Esophagus muscularis mucosa (tissue), 4 donors: ENCODE measurements at regions not wholly inside any gene's neighbourhood (a gene's known extent, or its start where the extent isn't known, plus 50 kb on each side); places are given as distances from the start of the nearest gene placed in this dataset.

Experiments used
- DNase-seq: peaks from one replicate; pipeline ENCODE4 v3.0.0-alpha.2; 2017; ENCODE audit errors: extremely low spot score
- H3K27ac ChIP-seq, 4 donors: fragments of 200-600 bp; sonication (generic); replicated peaks in 1 of 4; 1 replicate in 3 of 4; 2 replicates in 1 of 4; pipeline ENCODE4 v1.5.1; 2016 to 2019; ENCODE audit warnings: mild to moderate bottlenecking in 1 of 4
- H3K27me3 ChIP-seq, 4 donors: fragments of 200-600 bp; sonication (generic); one replicate each; pipeline versions ENCODE4 v1.5.1 to v1.6.0; 2016 to 2019
- H3K36me3 ChIP-seq, 4 donors: fragments of 200-600 bp; sonication (generic); one replicate each; pipeline ENCODE4 v1.5.1; 2016 to 2019
- H3K4me1 ChIP-seq, 4 donors: fragments of 200-600 bp; sonication (generic); one replicate each; pipeline ENCODE4 v1.5.1; 2016 to 2019
- H3K4me3 ChIP-seq, 4 donors: fragments of 200-600 bp; sonication (generic); 1 replicate in 2 of 4; 2 replicates in 2 of 4; pipeline ENCODE4 v1.5.1; 2016 to 2019; ENCODE audit warnings: mild to moderate bottlenecking in 4 of 4, moderate library complexity in 1 of 4
- H3K9me3 ChIP-seq, 4 donors: fragments of 200-600 bp; sonication (generic); 1 replicate in 3 of 4; 2 replicates in 1 of 4; pipeline ENCODE4 v1.5.1; 2016 to 2019
- EP300 ChIP-seq: sonication (generic); formaldehyde crosslinking; IDR thresholded peaks from one replicate; pipeline ENCODE4 v1.6.1; 2017; ENCODE audit warnings: antibody characterized with exemption
- POLR2A ChIP-seq: fragments of 450-650 bp; IDR thresholded peaks from one replicate; pipeline ENCODE4 v1.6.1; 2017; ENCODE audit warnings: antibody characterized with exemption, moderate library complexity, mild to moderate bottlenecking, low read depth
- POLR2AphosphoS5 ChIP-seq, 2 donors: sonication (generic); formaldehyde crosslinking; IDR thresholded peaks; one replicate each; pipeline ENCODE4 v1.6.1; 2017; ENCODE audit warnings: antibody characterized with exemption in 2 of 2
- WGBS: methylation state at CpG from one replicate; pipeline ENCODE4 v1.1.5; 2018; 5-methylcytosine and 5-hydroxymethylcytosine counted together
- intact Hi-C: fragments of 100-400 bp; cut with DNase I; formaldehyde crosslinking; loops from one replicate; pipeline ENCODE4 v1.15.1; 2023
- TF ChIP-seq, protein P1 (sequence below), 3 experiments: fragments of 200-600 bp in 2 of 3; fragments of 450-650 bp in 1 of 3; sonication (generic) in 2 of 3; IDR thresholded peaks; one replicate each; pipeline ENCODE4 v1.5.1; 2017 to 2019; ENCODE audit warnings: antibody characterized with exemption in 3 of 3, mild to moderate bottlenecking in 2 of 3, moderate library complexity in 1 of 3

DNA sequence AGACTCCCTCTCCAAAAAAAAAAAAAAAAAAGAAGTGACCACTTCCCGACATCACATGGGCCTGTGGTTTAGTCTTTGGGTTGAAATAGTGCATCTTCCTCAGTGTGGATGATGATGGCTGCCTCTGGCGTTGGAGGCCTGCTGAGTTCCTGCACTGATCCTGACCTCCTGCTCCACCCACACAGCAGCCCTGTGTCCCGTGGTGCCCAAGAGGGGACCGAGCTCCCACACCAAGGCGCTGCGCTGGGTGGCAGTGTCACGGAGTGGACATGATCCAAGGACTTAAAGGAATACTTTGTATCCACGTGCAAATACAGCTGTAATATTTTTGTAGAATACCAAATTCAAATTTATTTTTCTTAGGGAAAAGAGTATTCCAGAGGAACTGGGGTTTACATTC is 109.2 kb upstream of the PHACTR3 start:
- no peak for DNase-seq
- TF ChIP-seq POLR2A (no peak), EP300 (no peak)

DNA sequence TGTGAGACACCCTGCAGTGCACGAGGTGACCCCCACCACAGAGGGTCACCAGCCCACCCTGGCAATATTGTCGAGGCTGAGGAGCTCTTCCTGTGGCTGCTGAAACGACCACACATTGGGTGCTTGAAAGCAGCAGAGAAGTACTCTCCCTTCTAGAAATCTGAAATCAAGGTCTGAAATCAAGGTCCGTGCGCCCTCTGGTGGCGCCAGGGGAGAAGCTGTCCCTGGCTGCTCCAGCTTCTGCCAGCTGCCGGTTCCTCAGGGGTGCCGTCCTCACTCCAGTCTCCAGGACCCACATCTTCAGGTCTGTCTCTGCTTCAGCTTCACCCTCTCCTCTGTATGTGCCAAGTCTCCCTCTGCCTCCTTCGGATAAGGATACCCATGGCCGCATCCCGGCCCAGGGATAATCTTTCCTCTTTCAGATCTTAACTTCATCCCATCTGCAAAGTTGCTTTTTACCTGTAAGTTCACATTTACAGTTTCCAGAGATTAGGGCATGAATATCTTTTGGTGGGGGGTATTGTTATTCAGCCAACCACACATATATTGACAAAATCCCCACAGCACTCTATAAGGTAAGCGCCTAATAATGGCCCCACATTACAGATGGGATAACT is 108.3 kb upstream of the PHACTR3 start:
- 13% methylated on average over 10 of the region's 12 CpGs for WGBS
- DNase-seq = no peak
- H3K9me3 ChIP-seq = peaks cover 0 to 12% (median 10%) of the 10 kb centered on the region in 4 donors
- peaks cover 0 to 8% (median 3%) of the 10 kb centered on the region in 4 donors for H3K4me1 ChIP-seq
- H3K36me3 ChIP-seq = no peaks in the 10 kb centered on the region
- TF ChIP-seq, protein P1, sequence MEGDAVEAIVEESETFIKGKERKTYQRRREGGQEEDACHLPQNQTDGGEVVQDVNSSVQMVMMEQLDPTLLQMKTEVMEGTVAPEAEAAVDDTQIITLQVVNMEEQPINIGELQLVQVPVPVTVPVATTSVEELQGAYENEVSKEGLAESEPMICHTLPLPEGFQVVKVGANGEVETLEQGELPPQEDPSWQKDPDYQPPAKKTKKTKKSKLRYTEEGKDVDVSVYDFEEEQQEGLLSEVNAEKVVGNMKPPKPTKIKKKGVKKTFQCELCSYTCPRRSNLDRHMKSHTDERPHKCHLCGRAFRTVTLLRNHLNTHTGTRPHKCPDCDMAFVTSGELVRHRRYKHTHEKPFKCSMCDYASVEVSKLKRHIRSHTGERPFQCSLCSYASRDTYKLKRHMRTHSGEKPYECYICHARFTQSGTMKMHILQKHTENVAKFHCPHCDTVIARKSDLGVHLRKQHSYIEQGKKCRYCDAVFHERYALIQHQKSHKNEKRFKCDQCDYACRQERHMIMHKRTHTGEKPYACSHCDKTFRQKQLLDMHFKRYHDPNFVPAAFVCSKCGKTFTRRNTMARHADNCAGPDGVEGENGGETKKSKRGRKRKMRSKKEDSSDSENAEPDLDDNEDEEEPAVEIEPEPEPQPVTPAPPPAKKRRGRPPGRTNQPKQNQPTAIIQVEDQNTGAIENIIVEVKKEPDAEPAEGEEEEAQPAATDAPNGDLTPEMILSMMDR (IDR thresholded peaks at IDR 0.05) = peak; percentile 61 to 96 (median 81)
- no peak for TF ChIP-seq POLR2AphosphoS5 (IDR thresholded peaks at IDR 0.05)
- intact Hi-C loops = no loop called here
- H3K4me3 ChIP-seq = no peak overlapping the region
- H3K27me3 ChIP-seq = peaks cover 0 to 64% (median 2%) of the 10 kb centered on the region in 4 donors
- H3K27ac ChIP-seq = no peak overlapping the region

More for the DNA sequence above, 109.2 kb upstream of the PHACTR3 start:
- H3K27me3 ChIP-seq = peaks cover 0 to 69% (median 2%) of the 10 kb centered on the region in 4 donors
- H3K4me1 ChIP-seq = peaks cover 0 to 8% (median 3%) of the 10 kb centered on the region in 4 donors
- no peaks in the 10 kb centered on the region for H3K36me3 ChIP-seq
- H3K9me3 ChIP-seq = peaks cover 0 to 11% (median 10%) of the 10 kb centered on the region in 4 donors
- 77% methylated on average over 8 of the region's 8 CpGs for WGBS
- no peak overlapping the region for H3K27ac ChIP-seq
- H3K4me3 ChIP-seq = no peak overlapping the region
- intact Hi-C loops = no loop called here

DNA sequence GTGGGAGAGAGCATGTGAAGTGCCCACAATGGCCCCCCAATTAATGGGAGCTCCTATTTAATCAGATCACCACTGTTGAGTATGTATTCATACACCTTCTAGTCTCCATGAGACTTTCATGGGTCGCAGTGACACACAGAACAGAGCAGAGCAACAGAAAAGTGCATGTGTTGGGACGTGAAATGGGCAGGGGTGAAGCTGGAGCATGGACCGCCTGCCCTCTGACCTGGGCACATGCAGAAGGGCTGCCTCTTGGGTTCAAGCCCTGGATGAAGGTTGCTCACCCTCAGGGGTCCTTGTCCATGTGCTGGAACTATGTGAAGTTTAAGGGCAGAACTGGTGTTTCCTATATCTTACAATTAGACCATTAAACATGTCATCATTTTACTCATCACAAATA is 106.0 kb upstream of the PHACTR3 start:
- H3K27ac ChIP-seq = no peak overlapping the region
- DNase-seq = peak; percentile 57
- no peak overlapping the region for H3K4me3 ChIP-seq
- TF ChIP-seq, protein P1 (IDR thresholded peaks at IDR 0.05) = no peak
- WGBS = 97% methylated on average over 3 of the region's 3 CpGs
- H3K36me3 ChIP-seq = no peaks in the 10 kb centered on the region
- H3K27me3 ChIP-seq = peaks cover 0 to 59% (median 2%) of the 10 kb centered on the region in 4 donors
- peaks cover 0 to 8% (median 3%) of the 10 kb centered on the region in 4 donors for H3K4me1 ChIP-seq
- peaks cover 0 to 12% (median 10%) of the 10 kb centered on the region in 4 donors for H3K9me3 ChIP-seq
- intact Hi-C loops = no loop called here

DNA sequence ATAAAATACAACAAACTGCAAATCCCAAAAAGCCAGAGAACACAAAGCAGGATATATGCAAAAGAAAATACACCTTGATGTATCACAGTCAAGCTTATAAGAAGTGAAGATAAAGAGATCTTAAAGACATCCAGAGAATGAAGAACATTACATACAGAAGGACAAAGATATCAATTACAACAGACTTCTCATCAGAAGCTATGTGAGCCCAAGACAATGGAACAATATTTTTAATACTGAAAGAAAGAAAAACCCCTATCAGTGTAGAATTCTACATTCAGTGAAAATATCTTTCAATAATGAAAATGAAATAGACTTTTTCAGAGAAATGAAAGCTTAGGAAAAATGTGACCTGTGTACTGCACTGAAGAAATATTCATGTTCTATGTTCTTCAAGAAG is 104.5 kb upstream of the PHACTR3 start:
- Histone ChIP-seq H3K4me3 (no peak overlapping the region), H3K4me1 (peaks cover 0 to 8% (median 3%) of the 10 kb centered on the region in 4 donors), H3K27me3 (peaks cover 0 to 48% (median 2%) of the 10 kb centered on the region in 4 donors), H3K27ac (no peak overlapping the region), H3K36me3 (no peaks in the 10 kb centered on the region), H3K9me3 (peaks cover 0 to 12% (median 10%) of the 10 kb centered on the region in 4 donors)
- no peak for TF ChIP-seq EP300
- TF ChIP-seq, protein P1 (IDR thresholded peaks at IDR 0.05) = no peak
- TF ChIP-seq POLR2AphosphoS5 (IDR thresholded peaks at IDR 0.05) = no peak
- TF ChIP-seq POLR2A = no peak
- no peak for DNase-seq
- intact Hi-C loops = no loop called here

DNA sequence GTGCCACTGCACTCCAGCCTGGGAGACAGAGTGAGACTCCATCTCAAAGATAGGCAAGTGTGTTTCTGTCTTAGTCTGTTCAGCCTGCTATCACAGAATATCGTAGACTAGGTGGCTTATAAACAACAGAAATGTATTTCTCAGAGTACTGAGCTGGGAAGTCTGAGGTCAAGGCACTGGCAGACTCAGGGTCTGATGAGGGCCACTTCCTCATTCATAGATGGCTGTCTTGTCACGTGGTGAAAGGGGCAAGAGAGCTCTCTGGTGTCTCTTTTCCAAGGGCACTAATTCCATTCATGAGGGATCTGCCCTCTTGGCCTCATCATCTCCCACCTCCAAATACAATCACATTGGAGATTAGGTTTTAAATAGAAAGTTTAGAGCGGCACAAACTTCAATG is 95.6 kb upstream of the PHACTR3 start:
- H3K27me3 ChIP-seq = peaks cover 0 to 32% (median 0%) of the 10 kb centered on the region in 4 donors
- intact Hi-C loops = no loop called here
- TF ChIP-seq EP300 (no peak), POLR2AphosphoS5 (IDR thresholded peaks at IDR 0.05) (no peak), POLR2A (no peak)
- TF ChIP-seq, protein P1 (IDR thresholded peaks at IDR 0.05) = no peak
- no peaks in the 10 kb centered on the region for H3K4me1 ChIP-seq
- no peak overlapping the region for H3K4me3 ChIP-seq
- no peak overlapping the region for H3K27ac ChIP-seq
- 74% methylated on average over 3 of the region's 3 CpGs for WGBS
- H3K36me3 ChIP-seq = no peaks in the 10 kb centered on the region
- DNase-seq = peak; percentile 55
- H3K9me3 ChIP-seq = no peaks in the 10 kb centered on the region
